Naive B cell (primary cell): ENCODE measurements at regions not wholly inside any gene's neighbourhood (a gene's known extent, or its start where the extent isn't known, plus 50 kb on each side); places are given as distances from the start of the nearest gene placed in this dataset.
"Not testable (repeated sequence)": the region's sequence is repeated elsewhere in the genome, so short reads cannot be mapped to it uniquely, and the experiment has no call there.

ENCODE experiments used
- ATAC-seq, 2 donors: fragments of 150-1000 bp; cut with Tn5 transposase; 2 replicates each; pipeline ENCODE4 v1.10.0; 2021; ENCODE audit warnings: low read depth in 2 of 2, mild to moderate bottlenecking in 2 of 2, moderate library complexity in 2 of 2
- DNase-seq: peaks from one replicate; pipeline ENCODE4 v3.0.0; 2022
- H3K27ac Mint-ChIP-seq, 6 donors: one replicate each; pipeline ENCODE4 v1.8.0; 2020 to 2022; ENCODE audit warnings: mild to moderate bottlenecking in 6 of 6, mixed read lengths in 6 of 6, moderate library complexity in 5 of 6, inconsistent platforms in 2 of 6
- H3K27me3 Mint-ChIP-seq, 3 donors: one replicate each; pipeline ENCODE4 v1.8.0; 2021 to 2022; ENCODE audit warnings: mixed read lengths in 3 of 3, mild to moderate bottlenecking in 1 of 3
- H3K36me3 Mint-ChIP-seq, 2 donors: one replicate each; pipeline ENCODE4 v1.8.0; 2020 to 2022; ENCODE audit warnings: mixed read lengths in 2 of 2, inconsistent platforms in 1 of 2, mild to moderate bottlenecking in 1 of 2
- H3K4me1 Mint-ChIP-seq, 3 donors: one replicate each; pipeline ENCODE4 v1.8.0; 2020 to 2022; ENCODE audit warnings: mixed read lengths in 3 of 3, inconsistent platforms in 1 of 3, mild to moderate bottlenecking in 1 of 3, moderate library complexity in 1 of 3
- H3K4me3 Mint-ChIP-seq, 8 donors: one replicate each; pipeline ENCODE4 v1.8.0; 2020 to 2022; ENCODE audit warnings: mild to moderate bottlenecking in 8 of 8, mixed read lengths in 8 of 8, moderate library complexity in 8 of 8, inconsistent platforms in 2 of 8
- H3K9me3 Mint-ChIP-seq, 7 donors: one replicate each; pipeline ENCODE4 v1.8.0; 2020 to 2022; ENCODE audit warnings: mixed read lengths in 7 of 7, mild to moderate bottlenecking in 5 of 7, inconsistent platforms in 2 of 7, moderate library complexity in 1 of 7

- not testable (repeated sequence) for H3K36me3 Mint-ChIP-seq, H3K4me1 Mint-ChIP-seq, DNase-seq, H3K9me3 Mint-ChIP-seq, H3K4me3 Mint-ChIP-seq, ATAC-seq, H3K27ac Mint-ChIP-seq, H3K27me3 Mint-ChIP-seq
Observed at GRCh38 chr16:21487956-21488355, 111.4 kb upstream of the METTL9 start.

- ATAC-seq: not testable (repeated sequence)
- H3K4me1 Mint-ChIP-seq: peaks cover 8 to 17% (median 14%) of the 10 kb centered on the region in 3 donors
Observed at GRCh38 chr16:21499046-21499445, 100.3 kb upstream of the METTL9 start.

GRCh38 chr16:21501223-21501868 lies 98.0 kb upstream of the METTL9 start:
- Mint-ChIP-seq H3K4me1 (peaks cover 11 to 21% (median 18%) of the 10 kb centered on the region in 3 donors), H3K27ac (peak overlapping the region; percentile 93 to 98 (median 96)), H3K4me3 (peak overlapping the region; percentile 83 to 95 (median 92))
- not testable (repeated sequence) for H3K9me3 Mint-ChIP-seq, H3K27me3 Mint-ChIP-seq, H3K36me3 Mint-ChIP-seq
- ATAC-seq: peak; percentile 49 to 51
- peak; percentile 77 for DNase-seq

More at GRCh38 chr16:21499046-21499445, 100.3 kb upstream of the METTL9 start:
- not testable (repeated sequence) for H3K4me3 Mint-ChIP-seq, H3K9me3 Mint-ChIP-seq, DNase-seq, H3K36me3 Mint-ChIP-seq, H3K27ac Mint-ChIP-seq, H3K27me3 Mint-ChIP-seq

- Mint-ChIP-seq H3K4me3 (peak overlapping the region; percentile 82 to 95 (median 91)), H3K36me3 (no peaks in the 10 kb centered on the region), H3K27ac (peak overlapping the region; percentile 93 to 98 (median 96)), H3K27me3 (no peaks in the 10 kb centered on the region), H3K9me3 (no peaks in the 10 kb centered on the region), H3K4me1 (peaks cover 16 to 28% (median 25%) of the 10 kb centered on the region in 3 donors)
- ATAC-seq (peak; percentile 69 to 77), DNase-seq (peak; percentile 96)
Observed at GRCh38 chr16:21501869-21502667, 97.3 kb upstream of the METTL9 start.

- H3K27me3 Mint-ChIP-seq, H3K9me3 Mint-ChIP-seq, DNase-seq, ATAC-seq, H3K36me3 Mint-ChIP-seq: not testable (repeated sequence)
- H3K4me3 Mint-ChIP-seq: peak overlapping the region; percentile 49 to 92 (median 86)
- H3K4me1 Mint-ChIP-seq: peaks cover 27 to 43% (median 40%) of the 10 kb centered on the region in 3 donors
- H3K27ac Mint-ChIP-seq: peak overlapping the region; percentile 49 to 98 (median 90)
Observed at GRCh38 chr16:21503574-21503920, 95.8 kb upstream of the METTL9 start.

- H3K36me3 Mint-ChIP-seq, DNase-seq, H3K9me3 Mint-ChIP-seq, ATAC-seq, H3K27me3 Mint-ChIP-seq: not testable (repeated sequence)
- H3K27ac Mint-ChIP-seq: peak overlapping the region; percentile 49 to 98 (median 90)
- H3K4me1 Mint-ChIP-seq: peaks cover 29 to 49% (median 46%) of the 10 kb centered on the region in 3 donors
- H3K4me3 Mint-ChIP-seq: peak overlapping the region in 6 of 8 donors; percentile 49 to 92 (median 86)
Observed at GRCh38 chr16:21503941-21504832, 95.2 kb upstream of the METTL9 start.

GRCh38 chr16:21505751-21506520 lies 93.4 kb upstream of the METTL9 start:
- not testable (repeated sequence) for H3K9me3 Mint-ChIP-seq, H3K27me3 Mint-ChIP-seq, H3K36me3 Mint-ChIP-seq, ATAC-seq, DNase-seq
- Mint-ChIP-seq H3K4me3 (peak overlapping the region in 7 of 8 donors; percentile 82 to 94 (median 89)), H3K27ac (peak overlapping the region in 4 of 6 donors; percentile 92 to 97 (median 95)), H3K4me1 (peaks cover 34 to 65% (median 64%) of the 10 kb centered on the region in 3 donors)

GRCh38 chr16:21506857-21507456 lies 92.4 kb upstream of the METTL9 start:
- DNase-seq (peak; percentile 83), ATAC-seq (peak; percentile 70 to 77)
- Mint-ChIP-seq H3K4me3 (peak overlapping the region; percentile 82 to 94 (median 90)), H3K27ac (peak overlapping the region; percentile 83 to 97 (median 92)), H3K4me1 (peaks cover 41 to 74% (median 73%) of the 10 kb centered on the region in 3 donors)
- H3K9me3 Mint-ChIP-seq, H3K27me3 Mint-ChIP-seq, H3K36me3 Mint-ChIP-seq: not testable (repeated sequence)

- not testable (repeated sequence) for DNase-seq, H3K27me3 Mint-ChIP-seq, H3K36me3 Mint-ChIP-seq, H3K9me3 Mint-ChIP-seq, ATAC-seq
- peak overlapping the region; percentile 83 to 97 (median 92) for H3K27ac Mint-ChIP-seq
- peak overlapping the region; percentile 82 to 94 (median 90) for H3K4me3 Mint-ChIP-seq
- peaks cover 41 to 79% (median 73%) of the 10 kb centered on the region in 3 donors for H3K4me1 Mint-ChIP-seq
Observed at GRCh38 chr16:21507631-21508305, 91.6 kb upstream of the METTL9 start.

GRCh38 chr16:21508661-21509436 lies 90.5 kb upstream of the METTL9 start:
- Mint-ChIP-seq H3K27ac (peak overlapping the region; percentile 58 to 97 (median 83)), H3K4me3 (peak overlapping the region in 6 of 8 donors; percentile 34 to 93 (median 88)), H3K4me1 (peaks cover 44 to 75% (median 70%) of the 10 kb centered on the region in 3 donors)
- ATAC-seq, DNase-seq, H3K36me3 Mint-ChIP-seq, H3K9me3 Mint-ChIP-seq, H3K27me3 Mint-ChIP-seq: not testable (repeated sequence)

- not testable (repeated sequence) for H3K36me3 Mint-ChIP-seq, DNase-seq, ATAC-seq, H3K27me3 Mint-ChIP-seq, H3K9me3 Mint-ChIP-seq
- Mint-ChIP-seq H3K4me1 (peaks cover 49 to 80% (median 76%) of the 10 kb centered on the region in 3 donors), H3K4me3 (peak overlapping the region in 5 of 8 donors; percentile 34 to 89 (median 44)), H3K27ac (peak overlapping the region in 3 of 6 donors; percentile 56 to 92 (median 74))
Observed at GRCh38 chr16:21509437-21510086, 89.8 kb upstream of the METTL9 start.
